HepG2 (cell line): ENCODE measurements at regions not wholly inside any gene's neighbourhood (a gene's known extent, or its start where the extent isn't known, plus 50 kb on each side); places are given as distances from the start of the nearest gene placed in this dataset.
A peak's percentile ranks its signal among the peaks of the same experiment; 100 is the strongest.

ENCODE experiments used
- ATF1 ChIP-seq: IDR thresholded peaks from 2 replicates; pipeline ENCODE4 v1.6.1; 2016; ENCODE audit warnings: mild to moderate bottlenecking, control low read depth
- BRD4 ChIP-seq: sonication (generic); formaldehyde crosslinking; IDR thresholded peaks from 2 replicates; pipeline ENCODE4 v1.4.0; 2020; ENCODE audit warnings: missing genetic modification reagents
- CCAR2 ChIP-seq: fragments of 200-400 bp; formaldehyde crosslinking; optimal IDR thresholded peaks from 2 replicates; pipeline ENCODE3; 2018; ENCODE audit warnings: low read depth, mild to moderate bottlenecking, low read length, moderate library complexity
- CREB1 ChIP-seq, 2 experiments: fragments of 450-650 bp in 1 of 2; IDR thresholded peaks; 2 replicates each; pipeline ENCODE4 v1.6.1; 2016 to 2017; ENCODE audit warnings: control low read depth in 1 of 2, mild to moderate bottlenecking in 1 of 2, missing compliant biosample characterization in 1 of 2, missing genetic modification characterization in 1 of 2
- EP300 ChIP-seq, 3 experiments: sonication (generic) in 1 of 3; formaldehyde crosslinking in 1 of 3; IDR thresholded peaks; 2 replicates each; pipeline versions ENCODE4 v1.5.1 to v1.6.1; 2011 to 2020; ENCODE audit warnings: low read depth in 2 of 3, low read length in 2 of 3, borderline replicate concordance in 1 of 3, improper control_type of control experiment in 1 of 3, mild to moderate bottlenecking in 1 of 3, missing genetic modification reagents in 1 of 3, moderate library complexity in 1 of 3
- FOXO1 ChIP-seq: sonication (generic); formaldehyde crosslinking; IDR thresholded peaks from 2 replicates; pipeline ENCODE4 v1.4.0; 2020; ENCODE audit warnings: missing genetic modification reagents
- PHF20 ChIP-seq: sonication (generic); formaldehyde crosslinking; IDR thresholded peaks from 2 replicates; pipeline ENCODE4 v1.5.0; 2020; ENCODE audit warnings: mild to moderate bottlenecking, missing genetic modification reagents
- POGZ ChIP-seq: sonication (generic); formaldehyde crosslinking; IDR thresholded peaks from 2 replicates; pipeline ENCODE4 v1.4.0; 2020; ENCODE audit warnings: mild to moderate bottlenecking, missing genetic modification reagents
- SYNCRIP ChIP-seq: fragments of 200-400 bp; formaldehyde crosslinking; IDR thresholded peaks from 2 replicates; pipeline ENCODE4 v1.6.1; 2018; ENCODE audit warnings: mild to moderate bottlenecking, low read depth, low read length; ENCODE audit not compliant: insufficient read depth
- ZBTB21 ChIP-seq: sonication (generic); formaldehyde crosslinking; IDR thresholded peaks from 2 replicates; pipeline ENCODE4 v1.4.0; 2020; ENCODE audit warnings: missing genetic modification reagents
- ZBTB49 ChIP-seq: sonication (generic); formaldehyde crosslinking; IDR thresholded peaks from 2 replicates; pipeline ENCODE4 v1.4.0; 2020; ENCODE audit warnings: missing genetic modification reagents, borderline replicate concordance
- ZNF256 ChIP-seq: sonication (generic); formaldehyde crosslinking; conservative IDR thresholded peaks from 2 replicates; pipeline ENCODE4 v1.4.0; 2020; ENCODE audit warnings: missing genetic modification reagents
- ZNF274 ChIP-seq: sonication (generic); formaldehyde crosslinking; IDR thresholded peaks from 2 replicates; pipeline ENCODE4 v1.5.1; 2020; ENCODE audit warnings: mild to moderate bottlenecking, missing genetic modification reagents
- ZNF644 ChIP-seq: IDR thresholded peaks from 2 replicates; pipeline ENCODE4 v1.6.1; 2016; ENCODE audit warnings: low read depth
- TF ChIP-seq, protein P1 (sequence below): sonication (generic); formaldehyde crosslinking; IDR thresholded peaks from 2 replicates; pipeline ENCODE4 v1.5.0; 2020; ENCODE audit warnings: mild to moderate bottlenecking, missing genetic modification reagents, borderline replicate concordance
- TF ChIP-seq, protein P2 (sequence below): IDR thresholded peaks from 2 replicates; pipeline ENCODE4 v1.4.0; 2020; ENCODE audit warnings: mild to moderate bottlenecking, missing genetic modification reagents

DNA sequence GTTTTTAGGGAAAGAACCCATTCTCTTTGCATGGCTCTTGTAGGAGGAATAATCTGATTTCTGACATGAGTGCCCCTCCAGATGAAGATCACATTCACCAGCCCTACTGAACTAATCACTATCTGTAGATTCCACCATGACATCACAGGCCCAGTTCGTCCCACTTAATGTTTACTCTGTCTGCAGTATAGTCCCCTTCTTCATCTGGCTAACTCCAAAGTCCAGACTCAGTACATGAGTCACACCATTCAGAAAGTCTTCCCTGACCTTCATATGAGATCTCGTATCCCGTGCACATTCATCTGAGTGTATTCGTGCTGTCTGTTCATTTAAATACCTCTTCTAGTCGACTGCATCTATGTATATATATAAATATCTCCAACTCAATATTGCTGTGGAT, 366.5 kb upstream of the AKR1E2 start (continued):
- TF ChIP-seq ATF1 (peak; percentile 65), ZBTB21 (CRISPR knock-in tag) (peak; percentile 82), POGZ (CRISPR knock-in tag) (peak; percentile 57; the same call in 1 of the 2 replicates), CREB1 (IDR thresholded peaks at IDR 0.05) (peak; percentile 74), CREB1 (CRISPR knock-in tag; IDR thresholded peaks at IDR 0.05) (0 out of 2 replicates have a peak, but pooled peaks have one; percentile 47), CCAR2 (no peak), BRD4 (CRISPR knock-in tag) (no peak), SYNCRIP (no peak), ZNF274 (no peak), EP300 (IDR thresholded peaks at IDR 0.05; ENCODE audit: low read depth in 2 of 2, low read length in 2 of 2) (0 out of 4 replicates have a peak, but pooled peaks of 1 of the 2 experiments have one; percentile 45), EP300 (CRISPR knock-in tag; IDR thresholded peaks at IDR 0.05; ENCODE audit: borderline replicate concordance) (no peak), ZNF256 (CRISPR knock-in tag) (no peak), ZBTB49 (CRISPR knock-in tag) (no peak), ZNF644 (CRISPR knock-in tag) (peak; percentile 93), PHF20 (CRISPR knock-in tag) (no peak), FOXO1 (CRISPR knock-in tag) (peak; percentile 54; the same call in 1 of the 2 replicates)
- TF ChIP-seq, protein P1, sequence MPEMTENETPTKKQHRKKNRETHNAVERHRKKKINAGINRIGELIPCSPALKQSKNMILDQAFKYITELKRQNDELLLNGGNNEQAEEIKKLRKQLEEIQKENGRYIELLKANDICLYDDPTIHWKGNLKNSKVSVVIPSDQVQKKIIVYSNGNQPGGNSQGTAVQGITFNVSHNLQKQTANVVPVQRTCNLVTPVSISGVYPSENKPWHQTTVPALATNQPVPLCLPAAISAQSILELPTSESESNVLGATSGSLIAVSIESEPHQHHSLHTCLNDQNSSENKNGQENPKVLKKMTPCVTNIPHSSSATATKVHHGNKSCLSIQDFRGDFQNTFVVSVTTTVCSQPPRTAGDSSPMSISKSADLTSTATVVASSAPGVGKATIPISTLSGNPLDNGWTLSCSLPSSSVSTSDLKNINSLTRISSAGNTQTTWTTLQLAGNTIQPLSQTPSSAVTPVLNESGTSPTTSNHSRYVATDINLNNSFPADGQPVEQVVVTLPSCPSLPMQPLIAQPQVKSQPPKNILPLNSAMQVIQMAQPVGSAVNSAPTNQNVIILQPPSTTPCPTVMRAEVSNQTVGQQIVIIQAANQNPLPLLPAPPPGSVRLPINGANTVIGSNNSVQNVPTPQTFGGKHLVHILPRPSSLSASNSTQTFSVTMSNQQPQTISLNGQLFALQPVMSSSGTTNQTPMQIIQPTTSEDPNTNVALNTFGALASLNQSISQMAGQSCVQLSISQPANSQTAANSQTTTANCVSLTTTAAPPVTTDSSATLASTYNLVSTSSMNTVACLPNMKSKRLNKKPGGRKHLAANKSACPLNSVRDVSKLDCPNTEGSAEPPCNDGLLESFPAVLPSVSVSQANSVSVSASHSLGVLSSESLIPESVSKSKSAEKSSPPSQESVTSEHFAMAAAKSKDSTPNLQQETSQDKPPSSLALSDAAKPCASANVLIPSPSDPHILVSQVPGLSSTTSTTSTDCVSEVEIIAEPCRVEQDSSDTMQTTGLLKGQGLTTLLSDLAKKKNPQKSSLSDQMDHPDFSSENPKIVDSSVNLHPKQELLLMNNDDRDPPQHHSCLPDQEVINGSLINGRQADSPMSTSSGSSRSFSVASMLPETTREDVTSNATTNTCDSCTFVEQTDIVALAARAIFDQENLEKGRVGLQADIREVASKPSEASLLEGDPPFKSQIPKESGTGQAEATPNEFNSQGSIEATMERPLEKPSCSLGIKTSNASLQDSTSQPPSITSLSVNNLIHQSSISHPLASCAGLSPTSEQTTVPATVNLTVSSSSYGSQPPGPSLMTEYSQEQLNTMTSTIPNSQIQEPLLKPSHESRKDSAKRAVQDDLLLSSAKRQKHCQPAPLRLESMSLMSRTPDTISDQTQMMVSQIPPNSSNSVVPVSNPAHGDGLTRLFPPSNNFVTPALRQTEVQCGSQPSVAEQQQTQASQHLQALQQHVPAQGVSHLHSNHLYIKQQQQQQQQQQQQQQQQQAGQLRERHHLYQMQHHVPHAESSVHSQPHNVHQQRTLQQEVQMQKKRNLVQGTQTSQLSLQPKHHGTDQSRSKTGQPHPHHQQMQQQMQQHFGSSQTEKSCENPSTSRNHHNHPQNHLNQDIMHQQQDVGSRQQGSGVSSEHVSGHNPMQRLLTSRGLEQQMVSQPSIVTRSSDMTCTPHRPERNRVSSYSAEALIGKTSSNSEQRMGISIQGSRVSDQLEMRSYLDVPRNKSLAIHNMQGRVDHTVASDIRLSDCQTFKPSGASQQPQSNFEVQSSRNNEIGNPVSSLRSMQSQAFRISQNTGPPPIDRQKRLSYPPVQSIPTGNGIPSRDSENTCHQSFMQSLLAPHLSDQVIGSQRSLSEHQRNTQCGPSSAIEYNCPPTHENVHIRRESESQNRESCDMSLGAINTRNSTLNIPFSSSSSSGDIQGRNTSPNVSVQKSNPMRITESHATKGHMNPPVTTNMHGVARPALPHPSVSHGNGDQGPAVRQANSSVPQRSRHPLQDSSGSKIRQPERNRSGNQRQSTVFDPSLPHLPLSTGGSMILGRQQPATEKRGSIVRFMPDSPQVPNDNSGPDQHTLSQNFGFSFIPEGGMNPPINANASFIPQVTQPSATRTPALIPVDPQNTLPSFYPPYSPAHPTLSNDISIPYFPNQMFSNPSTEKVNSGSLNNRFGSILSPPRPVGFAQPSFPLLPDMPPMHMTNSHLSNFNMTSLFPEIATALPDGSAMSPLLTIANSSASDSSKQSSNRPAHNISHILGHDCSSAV (CRISPR knock-in tag): no peak
- TF ChIP-seq, protein P2, sequence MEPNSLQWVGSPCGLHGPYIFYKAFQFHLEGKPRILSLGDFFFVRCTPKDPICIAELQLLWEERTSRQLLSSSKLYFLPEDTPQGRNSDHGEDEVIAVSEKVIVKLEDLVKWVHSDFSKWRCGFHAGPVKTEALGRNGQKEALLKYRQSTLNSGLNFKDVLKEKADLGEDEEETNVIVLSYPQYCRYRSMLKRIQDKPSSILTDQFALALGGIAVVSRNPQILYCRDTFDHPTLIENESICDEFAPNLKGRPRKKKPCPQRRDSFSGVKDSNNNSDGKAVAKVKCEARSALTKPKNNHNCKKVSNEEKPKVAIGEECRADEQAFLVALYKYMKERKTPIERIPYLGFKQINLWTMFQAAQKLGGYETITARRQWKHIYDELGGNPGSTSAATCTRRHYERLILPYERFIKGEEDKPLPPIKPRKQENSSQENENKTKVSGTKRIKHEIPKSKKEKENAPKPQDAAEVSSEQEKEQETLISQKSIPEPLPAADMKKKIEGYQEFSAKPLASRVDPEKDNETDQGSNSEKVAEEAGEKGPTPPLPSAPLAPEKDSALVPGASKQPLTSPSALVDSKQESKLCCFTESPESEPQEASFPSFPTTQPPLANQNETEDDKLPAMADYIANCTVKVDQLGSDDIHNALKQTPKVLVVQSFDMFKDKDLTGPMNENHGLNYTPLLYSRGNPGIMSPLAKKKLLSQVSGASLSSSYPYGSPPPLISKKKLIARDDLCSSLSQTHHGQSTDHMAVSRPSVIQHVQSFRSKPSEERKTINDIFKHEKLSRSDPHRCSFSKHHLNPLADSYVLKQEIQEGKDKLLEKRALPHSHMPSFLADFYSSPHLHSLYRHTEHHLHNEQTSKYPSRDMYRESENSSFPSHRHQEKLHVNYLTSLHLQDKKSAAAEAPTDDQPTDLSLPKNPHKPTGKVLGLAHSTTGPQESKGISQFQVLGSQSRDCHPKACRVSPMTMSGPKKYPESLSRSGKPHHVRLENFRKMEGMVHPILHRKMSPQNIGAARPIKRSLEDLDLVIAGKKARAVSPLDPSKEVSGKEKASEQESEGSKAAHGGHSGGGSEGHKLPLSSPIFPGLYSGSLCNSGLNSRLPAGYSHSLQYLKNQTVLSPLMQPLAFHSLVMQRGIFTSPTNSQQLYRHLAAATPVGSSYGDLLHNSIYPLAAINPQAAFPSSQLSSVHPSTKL (CRISPR knock-in tag): peak; percentile 92
